GM21737 (cell line): ENCODE measurements at regions not wholly inside any gene's neighbourhood (a gene's known extent, or its start where the extent isn't known, plus 50 kb on each side); places are given as distances from the start of the nearest gene placed in this dataset.
"Not testable (repeated sequence)": the region's sequence is repeated elsewhere in the genome, so short reads cannot be mapped to it uniquely, and the experiment has no call there.

Experiments
- ATAC-seq: cut with Tn5 transposase; IDR thresholded peaks from one replicate; pipeline ENCODE4 v1.9.1; 2021; ENCODE audit warnings: mild to moderate bottlenecking, moderate library complexity; ENCODE audit not compliant: unreplicated experiment

GRCh38 chr18:38297910-38298309 is 732.3 kb upstream of the CELF4 start:
- no peak for ATAC-seq

GRCh38 chr18:38290229-38290628 is 724.6 kb upstream of the CELF4 start:
- no peak for ATAC-seq

DNA sequence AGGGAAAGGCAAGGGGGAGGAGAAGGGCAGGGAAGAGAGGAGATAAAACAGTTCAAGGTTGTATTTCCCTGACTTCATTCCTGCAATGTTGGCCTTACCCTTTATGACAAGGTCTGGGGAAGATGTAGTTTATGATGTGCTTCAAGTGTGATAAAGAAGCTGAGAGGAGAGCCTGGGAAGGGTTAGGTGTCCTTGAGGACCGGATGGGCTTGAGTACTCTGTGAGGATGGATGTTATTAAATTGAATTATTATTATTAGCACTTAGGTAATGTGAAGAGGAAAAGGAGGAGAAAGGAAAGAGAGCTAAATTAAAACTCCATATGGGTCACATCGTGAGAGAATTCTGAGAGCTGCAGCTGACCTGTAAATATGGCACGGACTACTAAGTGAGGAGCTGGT is 719.4 kb upstream of the CELF4 start:
- ATAC-seq, result no peak

- ATAC-seq, result no peak
Measured at GRCh38 chr18:38263066-38263465, 697.5 kb upstream of the CELF4 start.

DNA sequence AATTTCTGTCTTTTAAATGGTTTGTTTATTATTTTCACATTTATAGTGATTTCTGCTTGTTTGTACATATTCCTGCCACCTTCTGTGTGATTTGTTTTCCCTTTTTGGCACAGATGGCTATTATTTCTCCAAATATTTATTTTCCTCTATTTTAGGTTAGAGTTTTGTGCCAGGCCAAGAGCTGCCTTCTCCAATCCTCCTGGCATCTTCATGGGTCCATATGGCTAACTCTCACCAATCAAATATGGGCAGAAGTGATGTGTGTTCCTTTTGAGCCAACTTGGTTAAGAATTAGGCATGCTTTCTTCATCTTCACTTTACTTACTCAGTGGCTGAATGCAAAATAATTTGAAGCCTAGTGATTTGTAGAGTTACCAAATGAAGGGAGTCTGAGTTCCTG is 697.1 kb upstream of the CELF4 start:
- ATAC-seq, result no peak

DNA sequence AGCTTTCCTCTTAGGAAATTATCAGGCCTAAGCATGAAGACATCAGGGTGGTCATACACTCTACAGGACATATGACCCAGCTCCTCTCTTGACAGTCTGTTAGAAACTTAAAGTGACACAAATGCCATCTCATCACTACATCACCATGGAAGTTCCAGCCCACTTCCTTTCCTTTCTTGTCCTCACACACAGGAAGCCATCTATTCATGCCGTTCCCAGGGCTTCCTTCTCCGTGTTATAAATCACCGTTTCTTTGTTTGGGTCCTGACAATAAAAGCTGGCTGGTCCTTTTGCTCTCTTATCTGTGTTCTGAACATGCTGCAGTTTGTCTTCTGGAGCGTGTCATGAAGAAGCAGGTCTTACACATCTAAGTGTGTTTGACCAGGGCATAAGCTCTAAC is 692.1 kb upstream of the CELF4 start:
- no peak for ATAC-seq

GRCh38 chr18:38256366-38256765 is 690.8 kb upstream of the CELF4 start:
- no peak for ATAC-seq

DNA sequence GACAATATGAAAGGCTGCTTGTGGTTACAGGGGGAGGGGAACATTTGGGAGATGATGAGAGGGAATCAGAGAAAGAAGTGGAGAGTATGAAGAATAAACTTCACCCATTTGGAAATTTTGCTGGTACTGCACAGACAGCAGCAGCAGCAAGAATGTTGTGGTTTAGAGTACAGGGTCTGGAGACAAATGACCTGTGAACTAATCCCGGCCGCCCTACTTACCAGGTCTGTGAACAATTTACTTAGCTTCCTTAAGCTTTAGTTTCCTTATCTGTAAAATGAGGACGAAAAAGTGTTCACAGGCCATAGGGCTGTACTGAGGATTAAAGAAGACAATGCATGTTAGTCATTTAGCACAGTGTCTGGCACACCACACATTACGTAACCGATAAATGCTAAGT is 685.4 kb upstream of the CELF4 start:
- ATAC-seq, result no peak

- no peak for ATAC-seq
Measured at GRCh38 chr18:38244480-38244879, 678.9 kb upstream of the CELF4 start.

DNA sequence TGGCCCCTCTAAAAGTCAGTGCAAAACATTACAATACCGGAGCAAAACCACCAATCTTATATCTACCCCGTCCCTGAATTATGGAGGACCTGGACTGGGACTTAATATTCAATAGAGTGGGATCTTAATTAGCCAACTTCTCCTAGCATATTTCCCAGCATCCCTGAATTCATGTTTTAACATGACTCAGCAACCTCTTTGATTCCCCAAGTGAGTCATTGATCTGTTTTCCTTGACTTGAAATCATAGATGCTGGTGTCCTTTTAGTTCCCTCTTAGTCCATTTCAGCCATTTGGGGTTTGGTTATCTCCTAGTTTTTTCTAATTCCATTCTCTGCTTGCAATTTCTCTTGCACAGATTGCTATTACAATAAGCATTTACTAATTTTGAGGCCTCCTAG is 677.7 kb upstream of the CELF4 start:
- ATAC-seq, result no peak

DNA sequence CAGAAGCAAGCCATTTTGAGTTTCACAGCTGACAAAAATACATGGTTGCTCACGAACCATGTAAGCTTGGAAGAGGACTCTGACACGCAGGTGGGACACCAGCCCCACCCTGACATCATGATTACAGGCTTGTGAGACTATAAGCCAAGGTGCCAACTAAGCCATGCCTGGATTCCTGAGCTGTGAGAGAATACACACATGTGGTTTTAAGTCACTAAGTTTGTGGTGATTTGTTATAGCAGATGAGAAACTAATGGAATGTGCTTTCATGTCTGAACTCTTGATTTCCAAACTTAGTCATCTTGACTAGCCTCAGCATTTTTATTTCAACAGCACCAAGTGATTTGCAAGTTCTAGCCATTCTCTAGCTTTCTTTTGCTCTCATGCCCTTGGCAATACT is 676.1 kb upstream of the CELF4 start:
- no peak for ATAC-seq

- no peak for ATAC-seq
Measured at GRCh38 chr18:38241216-38241615, 675.6 kb upstream of the CELF4 start.

DNA sequence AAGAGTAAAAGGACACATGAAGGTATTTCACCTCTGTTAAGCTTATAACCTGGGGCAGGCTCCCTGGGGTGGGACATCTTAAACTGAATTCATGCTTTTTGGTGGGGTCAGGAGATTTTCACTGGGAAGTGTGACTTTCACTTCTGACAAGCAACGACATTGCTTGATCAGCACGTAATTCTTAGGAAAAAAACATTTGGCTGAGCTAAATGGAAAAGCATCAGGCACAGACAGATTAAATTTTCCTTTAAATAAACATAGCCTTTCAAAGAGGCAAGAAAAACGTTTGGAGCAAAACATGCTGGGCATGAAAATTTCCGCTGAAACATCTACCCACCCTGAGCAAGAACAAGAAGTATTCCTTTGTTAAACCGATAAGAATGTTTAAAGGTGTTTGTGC is 674.0 kb upstream of the CELF4 start:
- no peak for ATAC-seq

- no peak for ATAC-seq
Measured at GRCh38 chr18:38237796-38238195, 672.2 kb upstream of the CELF4 start.

DNA sequence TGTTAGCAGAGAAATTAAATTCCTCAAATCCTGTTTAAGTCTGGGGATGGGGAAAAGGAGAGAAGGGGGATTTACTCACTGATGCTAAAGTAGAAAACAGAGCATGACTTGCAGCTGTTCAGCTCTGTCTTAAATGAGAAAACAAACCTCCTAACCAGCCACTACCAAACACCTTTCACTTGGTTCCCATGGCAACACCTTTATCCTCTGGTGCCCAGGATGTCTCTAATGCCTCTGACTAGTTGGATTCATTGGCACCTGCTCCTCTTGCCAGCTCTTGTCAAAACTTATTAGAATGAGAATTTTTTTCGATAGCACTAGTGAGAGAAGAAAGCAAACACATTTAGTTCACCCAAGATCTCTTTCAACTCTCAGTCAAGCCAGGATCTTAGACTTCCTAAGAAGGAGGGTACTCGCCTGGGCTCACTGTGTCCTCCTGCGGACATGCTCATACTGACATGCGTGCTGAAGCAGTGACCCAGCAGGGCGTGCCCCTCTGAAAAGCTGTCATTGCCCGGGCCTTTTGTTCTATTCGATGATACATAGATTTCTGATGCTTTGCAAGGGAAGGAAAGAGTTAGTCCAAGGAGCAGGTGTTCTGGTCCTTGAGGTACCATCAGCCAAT is 656.0 kb upstream of the CELF4 start:
- no peak for ATAC-seq

GRCh38 chr18:38198956-38199355 is 633.4 kb upstream of the CELF4 start:
- ATAC-seq, result no peak

GRCh38 chr18:38198526-38198925 is 632.9 kb upstream of the CELF4 start:
- no peak for ATAC-seq

- no peak for ATAC-seq
Measured at GRCh38 chr18:38186491-38186890, 620.9 kb upstream of the CELF4 start.

- ATAC-seq, result no peak
Measured at GRCh38 chr18:38174594-38174993, 609.0 kb upstream of the CELF4 start.

- no peak for ATAC-seq
Measured at GRCh38 chr18:38174173-38174572, 608.6 kb upstream of the CELF4 start.

- ATAC-seq, result no peak
Measured at GRCh38 chr18:38170845-38171244, 605.2 kb upstream of the CELF4 start.

GRCh38 chr18:38167623-38168022 is 602.0 kb upstream of the CELF4 start:
- ATAC-seq, result no peak

GRCh38 chr18:38153116-38153515 is 587.5 kb upstream of the CELF4 start:
- not testable (repeated sequence) for ATAC-seq
